CD4-positive, alpha-beta T cell treated with Interferon alpha-2 for 1 hour (primary cell): ENCODE measurements at regions not wholly inside any gene's neighbourhood (a gene's known extent, or its start where the extent isn't known, plus 50 kb on each side); places are given as distances from the start of the nearest gene placed in this dataset.
"Not testable (repeated sequence)": the region's sequence is repeated elsewhere in the genome, so short reads cannot be mapped to it uniquely, and the experiment has no call there.

Experiments
- DNase-seq, 2 donors: peaks; one replicate each; pipeline ENCODE4 v3.0.0-alpha.2; 2020 to 2022

GRCh38 chr2:19089476-19089875, 268.9 kb downstream of the OSR1 start:
- DNase-seq: not testable (repeated sequence)

GRCh38 chr2:19086231-19086651, 272.2 kb downstream of the OSR1 start:
- DNase-seq: no peak

GRCh38 chr2:19078709-19079108, 279.7 kb downstream of the OSR1 start:
- no peak for DNase-seq

- no peak for DNase-seq
These were observed 284.9 kb downstream of the OSR1 start for GRCh38 chr2:19073522-19073921.

- no peak for DNase-seq
These were observed 286.3 kb downstream of the OSR1 start for GRCh38 chr2:19072161-19072560.

GRCh38 chr2:19070886-19071285, 287.5 kb downstream of the OSR1 start:
- DNase-seq: no peak

- no peak for DNase-seq
These were observed 290.2 kb downstream of the OSR1 start for GRCh38 chr2:19068206-19068605.

GRCh38 chr2:19062370-19062769, 296.1 kb downstream of the OSR1 start:
- DNase-seq: no peak

- no peak for DNase-seq
These were observed 299.3 kb downstream of the OSR1 start for GRCh38 chr2:19059076-19059475.

- no peak for DNase-seq
These were observed 307.1 kb downstream of the OSR1 start for GRCh38 chr2:19051203-19051831.

- no peak for DNase-seq
These were observed 308.1 kb downstream of the OSR1 start for GRCh38 chr2:19050354-19050753.

GRCh38 chr2:19048593-19049266, 309.7 kb downstream of the OSR1 start:
- no peak for DNase-seq

- no peak for DNase-seq
These were observed 311.2 kb downstream of the OSR1 start for GRCh38 chr2:19046986-19047780.

- no peak for DNase-seq
These were observed 313.3 kb downstream of the OSR1 start for GRCh38 chr2:19045151-19045550.

- no peak for DNase-seq
These were observed 314.5 kb downstream of the OSR1 start for GRCh38 chr2:19043893-19044292.

GRCh38 chr2:19041434-19042041, 316.9 kb downstream of the OSR1 start:
- no peak for DNase-seq

GRCh38 chr2:19038071-19039015, 320.1 kb downstream of the OSR1 start:
- DNase-seq: no peak

GRCh38 chr2:19036091-19036490, 322.3 kb downstream of the OSR1 start:
- DNase-seq: no peak

GRCh38 chr2:19035238-19035637, 323.2 kb downstream of the OSR1 start:
- DNase-seq: no peak

- no peak for DNase-seq
These were observed 325.2 kb downstream of the OSR1 start for GRCh38 chr2:19033240-19033639.

- no peak for DNase-seq
These were observed 326.8 kb downstream of the OSR1 start for GRCh38 chr2:19031642-19032041.

GRCh38 chr2:19029655-19030054, 328.8 kb downstream of the OSR1 start:
- DNase-seq: no peak
